OCI-LY7 (cell line): ENCODE measurements at regions not wholly inside any gene's neighbourhood (a gene's known extent, or its start where the extent isn't known, plus 50 kb on each side); places are given as distances from the start of the nearest gene placed in this dataset.

Experiments used
- BruUV-seq: library from RNA; stranded (reverse); fragments of 400-500 nt; replicated peaks from 2 replicates; lab custom pipeline; 2021; lab: Mats Ljungman, UMichigan
- CTCF ChIA-PET: fragments of 300-600 bp; sonication (Branson Sonifier 250); formaldehyde crosslinking; loops from one replicate; lab custom pipeline; 2022; ENCODE audit warnings: antibody characterized with exemption; ENCODE audit not compliant: unreplicated experiment; lab: Charles Lee
- POLR2A ChIA-PET: fragments of 300-600 bp; sonication (Branson Sonifier 250); formaldehyde crosslinking; loops from one replicate; lab custom pipeline; 2022; ENCODE audit warnings: antibody characterized with exemption; lab: Charles Lee
- DNase-seq: peaks from one replicate; pipeline ENCODE4 v3.0.0-alpha.2; 2015; ENCODE audit warnings: low spot score
- H2AFZ ChIP-seq: fragments of 200-600 bp; sonication (generic), shearing (Covaris generic); 2 replicates; pipeline ENCODE4 v1.6.1; 2014; ENCODE audit warnings: mild to moderate bottlenecking, antibody characterized with exemption, low read length, moderate library complexity
- H3K27ac ChIP-seq: fragments of 200-600 bp; sonication (generic); 2 replicates; pipeline ENCODE4 v1.5.1; 2014; ENCODE audit warnings: mixed run types, low read depth, mild to moderate bottlenecking, moderate library complexity, low read length, inconsistent platforms; ENCODE audit not compliant: poor library complexity, severe bottlenecking
- H3K36me3 ChIP-seq: fragments of 200-600 bp; sonication (generic); 2 replicates; pipeline ENCODE4 v1.6.1; 2014; ENCODE audit warnings: mild to moderate bottlenecking, antibody characterized with exemption, low read length, moderate library complexity, mixed read lengths; ENCODE audit not compliant: insufficient read depth
- H3K4me1 ChIP-seq: fragments of 200-600 bp; sonication (generic); 2 replicates; pipeline ENCODE4 v1.5.1; 2014; ENCODE audit warnings: mild to moderate bottlenecking, low read length; ENCODE audit not compliant: insufficient read depth, poor library complexity, severe bottlenecking
- H3K4me2 ChIP-seq: fragments of 200-600 bp; sonication (generic); 2 replicates; pipeline ENCODE4 v1.6.1; 2014; ENCODE audit warnings: mild to moderate bottlenecking, low read length
- H3K4me3 ChIP-seq: fragments of 200-600 bp; sonication (generic); 2 replicates; pipeline ENCODE4 v1.5.1; 2014; ENCODE audit warnings: mild to moderate bottlenecking, low read depth, low read length; ENCODE audit not compliant: poor library complexity, severe bottlenecking
- H3K79me2 ChIP-seq: fragments of 200-600 bp; sonication (generic); 2 replicates; pipeline ENCODE4 v1.6.1; 2016; ENCODE audit warnings: low read depth, mild to moderate bottlenecking, low read length, moderate library complexity, mixed read lengths; ENCODE audit not compliant: insufficient read depth
- H3K9me2 ChIP-seq: fragments of 200-600 bp; sonication (generic); 2 replicates; pipeline ENCODE4 v1.6.1; 2016; ENCODE audit warnings: mild to moderate bottlenecking, low read length, mixed read lengths; ENCODE audit not compliant: insufficient read depth
- H3K9me3 ChIP-seq: fragments of 200-600 bp; sonication (generic); 2 replicates; pipeline ENCODE4 v1.6.1; 2014; ENCODE audit warnings: mild to moderate bottlenecking, mixed run types, low read length, mixed read lengths
- H4K20me1 ChIP-seq: fragments of 200-600 bp; sonication (generic); 2 replicates; pipeline ENCODE4 v1.6.1; 2014; ENCODE audit warnings: mild to moderate bottlenecking, antibody characterized with exemption, low read length, moderate library complexity, mixed read lengths; ENCODE audit not compliant: insufficient read depth
- CTCF ChIP-seq: fragments of 200-600 bp; sonication (generic); conservative IDR thresholded peaks from 2 replicates; pipeline ENCODE4 v1.5.1; 2014; ENCODE audit warnings: mild to moderate bottlenecking, antibody characterized with exemption, low read length, moderate library complexity, mixed read lengths
- EZH2phosphoT487 ChIP-seq: fragments of 200-600 bp; sonication (generic); IDR thresholded peaks from 2 replicates; pipeline ENCODE4 v1.6.1; 2018; ENCODE audit warnings: low read depth, borderline replicate concordance, mild to moderate bottlenecking, mixed run types, antibody characterized with exemption, low read length, moderate library complexity, mixed read lengths
- intact Hi-C: fragments of 100-400 bp; cut with micrococcal nuclease; formaldehyde crosslinking; loops from one replicate; pipeline ENCODE4 v1.10.0; 2022; ENCODE audit not compliant: unreplicated experiment

GRCh38 chr4:177841258-177841657, 399.0 kb upstream of the AGA start:
- BruUV-seq, result no TSS peak
- no peak for DNase-seq
- Histone ChIP-seq H3K27ac (no peak overlapping the region), H2AFZ (no peak overlapping the region), H4K20me1 (no peaks in the 10 kb centered on the region), H3K79me2 (no peaks in the 10 kb centered on the region), H3K9me3 (no peaks in the 10 kb centered on the region), H3K4me2 (no peak overlapping the region), H3K36me3 (no peaks in the 10 kb centered on the region), H3K4me3 (no peak overlapping the region), H3K9me2 (no peaks in the 10 kb centered on the region), H3K4me1 (no peaks in the 10 kb centered on the region)
- POLR2A ChIA-PET, result no interaction called here
- CTCF ChIA-PET, result no interaction called here
- TF ChIP-seq EZH2phosphoT487 (no peak), CTCF (no peak)
- intact Hi-C loops, result no loop called here

- no peak for TF ChIP-seq EZH2phosphoT487
- no peak for TF ChIP-seq CTCF
Observed at GRCh38 chr4:177853229-177853628, 411.0 kb upstream of the AGA start.

GRCh38 chr4:177855507-177856197, 413.4 kb upstream of the AGA start:
- Histone ChIP-seq H3K9me2 (no peaks in the 10 kb centered on the region), H3K36me3 (no peaks in the 10 kb centered on the region), H3K9me3 (no peaks in the 10 kb centered on the region), H3K4me2 (no peak overlapping the region), H2AFZ (no peak overlapping the region), H3K4me3 (no peak overlapping the region), H3K4me1 (no peaks in the 10 kb centered on the region), H4K20me1 (no peaks in the 10 kb centered on the region), H3K27ac (no peak overlapping the region), H3K79me2 (no peaks in the 10 kb centered on the region)
- POLR2A ChIA-PET, result no interaction called here
- intact Hi-C loops, result no loop called here
- TF ChIP-seq CTCF (no peak), EZH2phosphoT487 (no peak)
- no TSS peak for BruUV-seq
- no peak for DNase-seq
- CTCF ChIA-PET, result no interaction called here

More at GRCh38 chr4:177853229-177853628, 411.0 kb upstream of the AGA start:
- DNase-seq, result no peak
- Histone ChIP-seq H3K4me2 (no peak overlapping the region), H3K27ac (no peak overlapping the region), H3K79me2 (no peaks in the 10 kb centered on the region), H3K36me3 (no peaks in the 10 kb centered on the region), H3K9me2 (no peaks in the 10 kb centered on the region), H4K20me1 (no peaks in the 10 kb centered on the region), H3K9me3 (peaks cover 3% of the 10 kb centered on the region; the same call in 1 of the 2 replicates), H3K4me3 (no peak overlapping the region), H3K4me1 (no peaks in the 10 kb centered on the region), H2AFZ (no peak overlapping the region)
- no TSS peak for BruUV-seq
- intact Hi-C loops, result no loop called here
- ChIA-PET CTCF (no interaction called here), POLR2A (no interaction called here)
